GM10266 (cell line): ENCODE measurements at regions not wholly inside any gene's neighbourhood (a gene's known extent, or its start where the extent isn't known, plus 50 kb on each side); places are given as distances from the start of the nearest gene placed in this dataset.

ENCODE experiments used
- DNase-seq: peaks from one replicate; pipeline ENCODE4 v3.0.0; 2012; ENCODE audit errors: extremely low spot score
- CTCF ChIP-seq: IDR thresholded peaks from 2 replicates; pipeline ENCODE4 v1.5.1; 2012; ENCODE audit warnings: mild to moderate bottlenecking, low read depth; ENCODE audit not compliant: control insufficient read depth, insufficient read depth; ENCODE audit errors: missing control alignments

GRCh38 chr2:173706936-173707335 lies 258.2 kb downstream of the SP3 start:
- no peak for DNase-seq
- TF ChIP-seq CTCF = no peak

- no peak for DNase-seq
- no peak for TF ChIP-seq CTCF
Measured at GRCh38 chr2:173708806-173709205, 256.4 kb downstream of the SP3 start.

- no peak for DNase-seq
- TF ChIP-seq CTCF = no peak
Measured at GRCh38 chr2:173711816-173712215, 253.4 kb downstream of the SP3 start.

GRCh38 chr2:173713904-173714555 lies 251.1 kb downstream of the SP3 start:
- no peak for TF ChIP-seq CTCF

GRCh38 chr2:173715441-173715840 lies 249.7 kb downstream of the SP3 start:
- no peak for TF ChIP-seq CTCF

More at GRCh38 chr2:173713904-173714555, 251.1 kb downstream of the SP3 start:
- DNase-seq = no peak

GRCh38 chr2:173716458-173717052 lies 248.6 kb downstream of the SP3 start:
- no peak for TF ChIP-seq CTCF
- DNase-seq = no peak

More at GRCh38 chr2:173715441-173715840, 249.7 kb downstream of the SP3 start:
- DNase-seq = no peak

- no peak for DNase-seq
- TF ChIP-seq CTCF = no peak
Measured at GRCh38 chr2:173719471-173719870, 245.7 kb downstream of the SP3 start.
